ENCODE measurements at regions not wholly inside any gene's neighbourhood (a gene's known extent, or its start where the extent isn't known, plus 50 kb on each side); places are given as distances from the start of the nearest gene placed in this dataset.
"Not testable (repeated sequence)": the region's sequence is repeated elsewhere in the genome, so short reads cannot be mapped to it uniquely, and the experiment has no call there.

- DNase-seq: not testable (repeated sequence)
Measured at GRCh38 chr6:23853566-23854133, 272.4 kb upstream of the NRSN1 start.

GRCh38 chr6:23854154-23854553 lies 271.9 kb upstream of the NRSN1 start:
- not testable (repeated sequence) for DNase-seq

GRCh38 chr6:23855497-23856116 lies 270.4 kb upstream of the NRSN1 start:
- no peak for DNase-seq

GRCh38 chr6:23870496-23870895 lies 255.5 kb upstream of the NRSN1 start:
- DNase-seq: no peak

- no peak for DNase-seq
Measured at GRCh38 chr6:23873161-23873560, 252.9 kb upstream of the NRSN1 start.

- DNase-seq: no peak
Measured at GRCh38 chr6:23875006-23875405, 251.0 kb upstream of the NRSN1 start.

- no peak for DNase-seq
Measured at GRCh38 chr6:23879816-23880215, 246.2 kb upstream of the NRSN1 start.

GRCh38 chr6:23890543-23891227 lies 235.3 kb upstream of the NRSN1 start:
- no peak for DNase-seq

- DNase-seq: no peak
Measured at GRCh38 chr6:23905133-23905815, 220.7 kb upstream of the NRSN1 start.

- DNase-seq: no peak
Measured at GRCh38 chr6:23910420-23910819, 215.6 kb upstream of the NRSN1 start.

GRCh38 chr6:23927935-23928334 lies 198.1 kb upstream of the NRSN1 start:
- no peak for DNase-seq

GRCh38 chr6:23929201-23929600 lies 196.8 kb upstream of the NRSN1 start:
- peak; percentile 13 for DNase-seq

- DNase-seq: no peak
Measured at GRCh38 chr6:23940466-23940865, 185.5 kb upstream of the NRSN1 start.

- DNase-seq: no peak
Measured at GRCh38 chr6:23951691-23952090, 174.3 kb upstream of the NRSN1 start.

GRCh38 chr6:23952245-23952644 lies 173.8 kb upstream of the NRSN1 start:
- no peak for DNase-seq

- no peak for DNase-seq
Measured at GRCh38 chr6:23953976-23954375, 172.0 kb upstream of the NRSN1 start.

GRCh38 chr6:23957017-23957416 lies 169.0 kb upstream of the NRSN1 start:
- no peak for DNase-seq

- no peak for DNase-seq
Measured at GRCh38 chr6:23964865-23965264, 161.2 kb upstream of the NRSN1 start.

- no peak for DNase-seq
Measured at GRCh38 chr6:23969344-23969743, 156.7 kb upstream of the NRSN1 start.

- DNase-seq: no peak
Measured at GRCh38 chr6:23977706-23978105, 148.3 kb upstream of the NRSN1 start.

GRCh38 chr6:23980965-23981364 lies 145.1 kb upstream of the NRSN1 start:
- no peak for DNase-seq

GRCh38 chr6:23981923-23982322 lies 144.1 kb upstream of the NRSN1 start:
- DNase-seq: no peak

- DNase-seq: no peak
Measured at GRCh38 chr6:23983735-23984134, 142.3 kb upstream of the NRSN1 start.

- DNase-seq: no peak
Measured at GRCh38 chr6:23985015-23985414, 141.0 kb upstream of the NRSN1 start.

Measured in eye (tissue), 1 donor.